ENCODE measurements at regions not wholly inside any gene's neighbourhood (a gene's known extent, or its start where the extent isn't known, plus 50 kb on each side); places are given as distances from the start of the nearest gene placed in this dataset.

GRCh38 chr21:14901482-14901958 lies 163.3 kb downstream of the NRIP1 start:
- Histone ChIP-seq H3K4me2 (ENCODE audit: insufficient read depth, insufficient read length, low read length) (no peak overlapping the region), H3K23ac (ENCODE audit: insufficient read length, low read depth, low read length) (no peak overlapping the region), H3K18ac (ENCODE audit: insufficient read length, low read depth, low read length) (no peak overlapping the region), H2AFZ (ENCODE audit: low read length) (no peak overlapping the region), H2AK5ac (ENCODE audit: insufficient read length, low read length) (no peak overlapping the region), H4K5ac (ENCODE audit: insufficient read length, low read depth, low read length) (no peak overlapping the region), H2BK15ac (ENCODE audit: low read depth, low read length) (no peak overlapping the region), H3K79me1 (ENCODE audit: insufficient read depth, low read depth, low read length, poor library complexity, severe bottlenecking) (no peaks in the 10 kb centered on the region), H4K20me1 (ENCODE audit: control insufficient read depth, insufficient read depth, insufficient read length) (no peaks in the 10 kb centered on the region), H3K56ac (ENCODE audit: insufficient read length, low read depth, low read length) (no peak overlapping the region), H2BK5ac (ENCODE audit: insufficient read length, low read length) (no peak overlapping the region), H2BK20ac (ENCODE audit: low read depth, low read length, poor library complexity, severe bottlenecking) (no peak overlapping the region), H3K23me2 (ENCODE audit: insufficient read length, low read depth, low read length, poor library complexity, severe bottlenecking) (no peaks in the 10 kb centered on the region), H3K14ac (ENCODE audit: insufficient read depth, low read length) (no peak overlapping the region), H3T11ph (ENCODE audit: low read length) (no peak overlapping the region), H3K9ac (ENCODE audit: extremely low read depth, insufficient read length, low read length) (no peak overlapping the region), H4K8ac (replicated peaks; ENCODE audit: insufficient read length, low read depth, low read length) (no peak overlapping the region), H2BK12ac (ENCODE audit: insufficient read length, low read depth, low read length) (no peak overlapping the region), H3K4ac (ENCODE audit: low read depth, low read length) (no peak overlapping the region), H3K4me1 (ENCODE audit: insufficient read depth, low read length) (no peaks in the 10 kb centered on the region), H3K27ac (ENCODE audit: insufficient read length, low read depth, low read length) (no peak overlapping the region), H2BK120ac (ENCODE audit: low read depth, low read length, poor library complexity, severe bottlenecking) (no peak overlapping the region), H3K79me2 (ENCODE audit: insufficient read depth, low read length) (no peaks in the 10 kb centered on the region), H4K91ac (ENCODE audit: insufficient read length, low read depth, low read length) (no peak overlapping the region), H3K27me3 (ENCODE audit: insufficient read depth, low read length) (no peaks in the 10 kb centered on the region), H3K9me3 (ENCODE audit: control insufficient read depth, low read depth, low read length) (no peaks in the 10 kb centered on the region)
- Mint-ChIP-seq H3K27ac (no peak overlapping the region), H3K36me3 (ENCODE audit: insufficient read depth in 1 of 3, low read depth in 3 of 3) (no peaks in the 10 kb centered on the region), H3K4me3 (no peak overlapping the region), H3K4me1 (no peaks in the 10 kb centered on the region), H3K9me3 (no peaks in the 10 kb centered on the region), H3K27me3 (ENCODE audit: low read depth) (no peaks in the 10 kb centered on the region)
- WGBS (ENCODE audit: extremely low coverage, insufficient read length, low lambda C conversion rate): no CpG with 5 or more reads among the region's 3 CpGs
- DNase-seq: no peak
- TF ChIP-seq CTCF (conservative IDR thresholded peaks at IDR 0.05): no peak

All from H9 (cell line).